H1 (cell line): ENCODE measurements at regions not wholly inside any gene's neighbourhood (a gene's known extent, or its start where the extent isn't known, plus 50 kb on each side); places are given as distances from the start of the nearest gene placed in this dataset.

ENCODE experiments used
- CTCF ChIA-PET: fragments of 300-600 bp; sonication (Branson Sonifier 250); formaldehyde crosslinking; loops from one replicate; lab custom pipeline; 2021; ENCODE audit not compliant: partially characterized antibody; lab: Charles Lee
- POLR2A ChIA-PET: fragments of 300-600 bp; sonication (Branson Sonifier 250); formaldehyde crosslinking; loops from one replicate; lab custom pipeline; 2021; ENCODE audit warnings: inconsistent platforms; ENCODE audit not compliant: partially characterized antibody; lab: Charles Lee
- DNase-seq, 2 experiments: peaks; one replicate each; pipeline versions ENCODE4 v3.0.0 to v3.0.0-alpha.2; 2010 to 2022; ENCODE audit warnings: low spot score in 2 of 2, low read depth in 1 of 2, mixed read lengths in 1 of 2
- FAIRE-seq: peaks from 2 replicates; lab custom pipeline; 2011; peaks lifted over from hg19 to GRCh38; lab: Jason Lieb, UNC
- H2AFZ ChIP-seq: 2 replicates; pipeline ENCODE4 v1.8.1; 2012; ENCODE audit warnings: low read length, inconsistent platforms
- H2AK5ac ChIP-seq: 2 replicates; pipeline ENCODE4 v1.6.1; 2013; ENCODE audit warnings: low read depth, low read length
- H2BK120ac ChIP-seq: replicated peaks from 2 replicates; pipeline ENCODE3; 2013; ENCODE audit warnings: low read depth, low read length, inconsistent platforms
- H2BK12ac ChIP-seq: 2 replicates; pipeline ENCODE4 v1.6.1; 2013; ENCODE audit warnings: low read depth, low read length
- H2BK15ac ChIP-seq: 2 replicates; pipeline ENCODE4 v1.6.1; 2013; ENCODE audit warnings: low read length
- H2BK20ac ChIP-seq: 2 replicates; pipeline ENCODE4 v1.6.1; 2013; ENCODE audit warnings: low read length
- H2BK5ac ChIP-seq: 2 replicates; pipeline ENCODE4 v1.6.1; 2013; ENCODE audit warnings: low read depth, low read length
- H3K14ac ChIP-seq: 2 replicates; pipeline ENCODE4 v1.6.1; 2013; ENCODE audit warnings: inconsistent platforms; ENCODE audit not compliant: insufficient read length
- H3K18ac ChIP-seq: 2 replicates; pipeline ENCODE4 v1.6.1; 2013; ENCODE audit warnings: low read length; ENCODE audit errors: extremely low read depth
- H3K23ac ChIP-seq: 2 replicates; pipeline ENCODE4 v1.6.1; 2013; ENCODE audit warnings: inconsistent platforms; ENCODE audit not compliant: insufficient read length
- H3K23me2 ChIP-seq: 2 replicates; pipeline ENCODE4 v1.6.1; 2013; ENCODE audit warnings: low read depth, low read length
- H3K27ac ChIP-seq: 2 replicates; pipeline ENCODE4 v1.6.1; 2011; ENCODE audit warnings: low read depth, low read length, inconsistent platforms
- H3K27me3 ChIP-seq, 4 experiments: replicated peaks in 1 of 4; 1 replicate in 1 of 4; 2 replicates in 3 of 4; pipeline versions ENCODE4 v1.6.1 to v1.8.1; 2011 to 2013; ENCODE audit warnings: low read length in 3 of 4, mild to moderate bottlenecking in 3 of 4, inconsistent platforms in 2 of 4, mixed read lengths in 2 of 4, moderate library complexity in 1 of 4; ENCODE audit not compliant: control insufficient read depth in 3 of 4, insufficient read depth in 3 of 4; ENCODE audit errors: extremely low read depth in 1 of 4
- H3K36me3 ChIP-seq, 4 experiments: 2 replicates each; pipeline versions ENCODE4 v1.6.1 to v1.8.1; 2011 to 2013; ENCODE audit warnings: mild to moderate bottlenecking in 4 of 4, low read length in 3 of 4, moderate library complexity in 2 of 4, control low read depth in 1 of 4, inconsistent platforms in 1 of 4; ENCODE audit not compliant: insufficient read depth in 4 of 4, control insufficient read depth in 2 of 4
- H3K4ac ChIP-seq: replicated peaks from 2 replicates; pipeline ENCODE3; 2013; ENCODE audit warnings: low read length, low read depth, mixed read lengths, inconsistent platforms; ENCODE audit not compliant: insufficient read length
- H3K4me1 ChIP-seq, 4 experiments: replicated peaks in 1 of 4; 1 replicate in 1 of 4; 2 replicates in 3 of 4; pipeline versions ENCODE4 v1.6.1 to v1.8.1; 2011 to 2013; ENCODE audit warnings: low read length in 3 of 4, inconsistent platforms in 2 of 4, mixed read lengths in 1 of 4; ENCODE audit not compliant: insufficient read depth in 4 of 4, control insufficient read depth in 3 of 4
- H3K4me2 ChIP-seq, 2 experiments: 2 replicates each; pipeline versions ENCODE4 v1.6.1 to v1.8.1; 2011 to 2013; ENCODE audit warnings: low read depth in 2 of 2, low read length in 2 of 2, control low read depth in 1 of 2, inconsistent platforms in 1 of 2, mild to moderate bottlenecking in 1 of 2; ENCODE audit not compliant: insufficient read depth in 1 of 2
- H3K4me3 ChIP-seq, 4 experiments: fragments of 200-600, 300-600 bp in 1 of 4; sonication (generic), shearing (Covaris generic), sonication (Bioruptor Twin) in 1 of 4; 2 replicates each; pipeline versions ENCODE4 v1.5.1 to v1.8.1; 2011 to 2016; ENCODE audit warnings: low read length in 4 of 4, low read depth in 3 of 4, control low read depth in 2 of 4, inconsistent platforms in 2 of 4, mild to moderate bottlenecking in 2 of 4, mixed read lengths in 1 of 4, moderate library complexity in 1 of 4; ENCODE audit not compliant: insufficient read depth in 2 of 4; ENCODE audit errors: extremely low read depth in 1 of 4
- H3K56ac ChIP-seq: replicated peaks from 2 replicates; pipeline ENCODE3; 2013; ENCODE audit warnings: low read depth, mild to moderate bottlenecking, mixed read lengths, low read length, inconsistent platforms; ENCODE audit not compliant: insufficient read length
- H3K79me1 ChIP-seq: 2 replicates; pipeline ENCODE4 v1.6.1; 2013; ENCODE audit warnings: low read depth, low read length, control low read depth
- H3K79me2 ChIP-seq, 2 experiments: 2 replicates each; pipeline versions ENCODE4 v1.6.1 to v1.8.1; 2012 to 2013; ENCODE audit warnings: low read length in 2 of 2, mild to moderate bottlenecking in 2 of 2, inconsistent platforms in 1 of 2; ENCODE audit not compliant: insufficient read depth in 2 of 2, control insufficient read depth in 1 of 2
- H3K9ac ChIP-seq, 4 experiments: replicated peaks in 1 of 4; 1 replicate in 1 of 4; 2 replicates in 3 of 4; pipeline versions ENCODE4 v1.6.1 to v1.8.1; 2011 to 2013; ENCODE audit warnings: low read depth in 3 of 4, low read length in 3 of 4, control low read depth in 2 of 4, mild to moderate bottlenecking in 2 of 4, moderate library complexity in 2 of 4, inconsistent platforms in 1 of 4; ENCODE audit errors: extremely low read depth in 1 of 4
- H3K9me3 ChIP-seq, 2 experiments: 2 replicates each; pipeline versions ENCODE4 v1.6.1 to v1.8.1; 2012 to 2013; ENCODE audit warnings: mild to moderate bottlenecking in 2 of 2, moderate library complexity in 2 of 2, control low read depth in 1 of 2, inconsistent platforms in 1 of 2, low read depth in 1 of 2, low read length in 1 of 2, mixed read lengths in 1 of 2; ENCODE audit not compliant: insufficient read depth in 2 of 2
- H4K20me1 ChIP-seq, 2 experiments: replicated peaks in 1 of 2; 2 replicates each; pipeline versions ENCODE3 to v1.8.1; 2011 to 2013; ENCODE audit warnings: inconsistent platforms in 2 of 2, low read length in 2 of 2, mild to moderate bottlenecking in 1 of 2; ENCODE audit not compliant: insufficient read depth in 2 of 2, control insufficient read depth in 1 of 2
- H4K5ac ChIP-seq: 2 replicates; pipeline ENCODE4 v1.6.1; 2013; ENCODE audit warnings: low read length, low read depth, mixed read lengths, inconsistent platforms; ENCODE audit not compliant: insufficient read length
- H4K8ac ChIP-seq: 2 replicates; pipeline ENCODE4 v1.8.0; 2013; ENCODE audit warnings: mild to moderate bottlenecking, moderate library complexity, low read length, inconsistent platforms; ENCODE audit not compliant: insufficient read depth; ENCODE audit errors: extremely low read depth
- H4K91ac ChIP-seq: replicated peaks from 2 replicates; pipeline ENCODE3; 2013; ENCODE audit warnings: low read length, mixed read lengths, inconsistent platforms; ENCODE audit not compliant: insufficient read length
- ASH2L ChIP-seq: fragments of 200-600, 300-600 bp; sonication (generic); IDR thresholded peaks from one replicate; pipeline ENCODE4 v1.7.1; 2017; ENCODE audit warnings: low read length
- BACH1 ChIP-seq: IDR thresholded peaks from 2 replicates; pipeline ENCODE4 v1.6.1; 2012; ENCODE audit warnings: low read length, improper control_type of control experiment
- CTCF ChIP-seq, 3 experiments: IDR thresholded peaks; 1 replicate in 2 of 3; 2 replicates in 1 of 3; pipeline versions ENCODE4 v1.5.1 to v1.6.1; 2011; ENCODE audit warnings: low read length in 3 of 3, mild to moderate bottlenecking in 3 of 3, inconsistent platforms in 2 of 3, low read depth in 1 of 3, moderate library complexity in 1 of 3; ENCODE audit not compliant: insufficient read depth in 1 of 3; ENCODE audit errors: control extremely low read depth in 1 of 3
- HDAC2 ChIP-seq, 2 experiments: fragments of 300-600 bp in 1 of 2; sonication (generic) in 1 of 2; IDR thresholded peaks; 2 replicates each; pipeline ENCODE4 v1.6.1; 2011 to 2012; ENCODE audit warnings: low read depth in 2 of 2, low read length in 2 of 2, mild to moderate bottlenecking in 2 of 2, moderate library complexity in 2 of 2, borderline replicate concordance in 1 of 2, inconsistent platforms in 1 of 2
- HDAC6 ChIP-seq: IDR thresholded peaks from one replicate; pipeline ENCODE4 v1.7.1; 2012; ENCODE audit warnings: low read depth, mild to moderate bottlenecking, inconsistent platforms, low read length, moderate library complexity
- MAX ChIP-seq: IDR thresholded peaks from 2 replicates; pipeline ENCODE4 v1.6.1; 2012; ENCODE audit warnings: inconsistent platforms
- TEAD4 ChIP-seq: IDR thresholded peaks from 2 replicates; pipeline ENCODE4 v1.6.1; 2012; ENCODE audit warnings: low read depth, low read length, inconsistent platforms, mixed read lengths
- WGBS, 2 experiments: shearing (Covaris generic) in 1 of 2; methylation state at CpG; one replicate each; pipeline versions ENCODE4 v1.1.6 to v1.1.7; 2013 to 2015; ENCODE audit warnings: low lambda C conversion rate in 2 of 2, mixed read lengths in 2 of 2, inconsistent platforms in 1 of 2, low coverage in 1 of 2, missing lambda C conversion rate in 1 of 2; ENCODE audit not compliant: insufficient replicate concordance in 2 of 2, insufficient coverage in 1 of 2, insufficient read length in 1 of 2; ENCODE audit errors: extremely low coverage in 1 of 2, missing lambda C conversion rate in 1 of 2; 5-methylcytosine and 5-hydroxymethylcytosine counted together

DNA sequence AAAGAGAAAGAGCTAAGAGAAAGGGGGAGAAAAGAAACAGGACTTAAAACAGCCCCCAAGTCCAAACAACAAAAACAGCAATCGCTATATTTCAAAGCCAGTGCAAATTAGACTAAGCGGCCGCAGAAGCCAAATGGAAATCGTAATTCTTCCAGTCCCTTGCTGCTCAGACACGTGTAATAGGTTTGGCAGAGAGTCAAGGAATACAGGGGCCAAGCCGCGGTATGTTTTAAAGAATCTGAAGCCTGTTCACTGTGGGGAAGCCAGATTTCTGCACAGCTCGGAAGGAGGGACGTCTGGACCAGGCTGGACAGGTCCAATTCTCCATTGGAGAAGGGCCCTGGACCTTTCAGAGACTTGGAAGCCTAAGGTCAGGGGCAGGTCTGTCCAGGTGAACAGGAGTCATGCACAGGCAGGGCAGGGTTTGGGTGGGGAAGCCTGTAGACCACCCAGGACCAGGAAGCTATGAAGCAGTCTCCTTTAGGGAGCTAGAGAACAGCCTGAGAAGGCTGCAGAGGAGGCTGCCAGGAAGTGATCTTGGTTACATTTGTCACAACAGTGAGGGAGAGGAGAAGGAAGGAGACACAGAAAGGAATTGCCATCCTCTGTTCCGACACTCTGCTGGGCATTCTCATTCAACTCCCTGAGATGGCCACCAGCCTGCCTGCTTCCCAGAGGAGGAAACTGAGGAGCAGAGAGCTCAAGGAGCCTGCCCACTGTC lies 265.5 kb upstream of the ISX start:
- Histone ChIP-seq H2BK5ac (no peak overlapping the region), H2BK120ac (no peak overlapping the region), H2BK12ac (no peak overlapping the region), H3K23ac (no peak overlapping the region), H4K5ac (no peak overlapping the region), H3K27me3 (no peaks in the 10 kb centered on the region), H2BK15ac (peak overlapping the region; percentile 34; the same call in 1 of the 2 replicates), H3K14ac (no peak overlapping the region), H3K79me2 (no peaks in the 10 kb centered on the region), H2BK20ac (0 out of 2 replicates have a peak overlapping the region, but pooled peaks have one; percentile 25), H3K4me3 (no peak overlapping the region), H3K4me2 (no peak overlapping the region), H3K4me1 (no peaks in the 10 kb centered on the region), H3K56ac (no peak overlapping the region), H3K18ac (no peak overlapping the region), H2AFZ (no peak overlapping the region), H4K8ac (no peak overlapping the region), H3K4ac (no peak overlapping the region), H3K23me2 (no peaks in the 10 kb centered on the region), H4K20me1 (no peaks in the 10 kb centered on the region), H3K9me3 (no peaks in the 10 kb centered on the region), H3K36me3 (no peaks in the 10 kb centered on the region), H4K91ac (no peak overlapping the region), H3K9ac (no peak overlapping the region), H3K27ac (no peak overlapping the region), H3K79me1 (no peaks in the 10 kb centered on the region), H2AK5ac (no peak overlapping the region)
- no peak for FAIRE-seq
- DNase-seq: no peak
- ChIA-PET CTCF (interaction anchor here (1.8 kb wide), 1 partner anchor 184 kb away, joined by 4 read pairs; no protein-coding TSS in a partner anchor), POLR2A (no interaction called here)
- WGBS, 2 experiments: 81% methylated on average over 10 of the region's 10 CpGs; no CpG with 5 or more reads in 1 of the 2 experiments
- TF ChIP-seq MAX: no peak
- no peak for TF ChIP-seq HDAC2 (IDR thresholded peaks at IDR 0.05; ENCODE audit: borderline replicate concordance in 1 of 2, low read depth in 2 of 2, low read length in 2 of 2)
- no peak for TF ChIP-seq HDAC6
- TF ChIP-seq BACH1: no peak
- no peak for TF ChIP-seq ASH2L
- TF ChIP-seq TEAD4: no peak
- no peak for TF ChIP-seq CTCF (IDR thresholded peaks at IDR 0.05; ENCODE audit: control extremely low read depth in 1 of 3, insufficient read depth in 1 of 3, low read depth in 1 of 3, low read length in 3 of 3)
